COLO668 (cell line): ENCODE measurements at regions not wholly inside any gene's neighbourhood (a gene's known extent, or its start where the extent isn't known, plus 50 kb on each side); places are given as distances from the start of the nearest gene placed in this dataset.
A peak's percentile ranks its signal among the peaks of the same experiment; 100 is the strongest.

Experiments used
- DNase-seq: peaks from one replicate; lab custom pipeline; 2025; ENCODE audit not compliant: unreplicated experiment; lab: John Stamatoyannopoulos, UW

GRCh38 chr4:14653338-14653737, 348.9 kb upstream of the CPEB2 start:
- DNase-seq, result no peak

DNA sequence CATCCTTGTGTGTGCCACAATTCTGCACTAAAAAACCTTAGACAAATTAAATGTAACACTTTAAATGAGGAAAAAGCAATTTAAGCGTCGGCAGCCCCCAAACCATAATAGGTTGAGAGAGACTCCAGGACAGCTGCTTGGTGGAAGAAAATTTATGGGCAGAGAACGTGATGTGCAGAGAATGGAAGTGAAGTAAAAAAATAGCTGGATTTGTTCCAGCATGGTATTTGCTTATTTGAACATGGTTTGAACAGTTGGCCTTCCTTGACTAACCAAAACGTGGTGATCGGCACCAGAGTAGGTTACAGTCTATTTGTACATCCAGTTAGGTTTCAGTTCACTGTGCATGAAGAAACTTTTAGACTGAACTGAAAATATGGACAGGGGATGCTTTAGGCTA, 343.0 kb upstream of the CPEB2 start:
- no peak for DNase-seq

DNA sequence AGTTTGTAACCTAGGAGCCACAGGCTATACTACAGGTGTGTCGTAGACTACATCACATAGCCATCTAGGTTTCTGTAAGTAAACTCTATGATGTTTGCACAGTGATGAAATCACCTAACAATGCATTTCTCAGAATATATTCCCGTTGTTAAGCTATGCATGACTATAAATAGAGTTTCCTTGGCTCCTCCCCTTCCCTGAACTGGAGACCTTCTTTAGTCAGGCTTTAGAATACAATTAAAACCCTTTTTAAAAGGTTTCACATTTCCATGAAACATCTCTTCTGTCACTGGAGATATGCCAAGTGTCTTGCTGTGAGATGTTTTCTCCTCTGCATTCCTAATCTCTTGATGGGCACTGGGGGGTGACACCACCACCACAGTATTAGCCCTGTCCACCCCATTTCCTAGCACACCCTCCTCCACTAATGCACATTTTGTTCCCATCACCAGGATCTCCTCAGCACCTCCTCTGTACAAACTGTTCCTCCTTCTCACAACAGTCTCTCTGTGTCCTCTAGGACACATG, 334.6 kb upstream of the CPEB2 start:
- no peak for DNase-seq

DNA sequence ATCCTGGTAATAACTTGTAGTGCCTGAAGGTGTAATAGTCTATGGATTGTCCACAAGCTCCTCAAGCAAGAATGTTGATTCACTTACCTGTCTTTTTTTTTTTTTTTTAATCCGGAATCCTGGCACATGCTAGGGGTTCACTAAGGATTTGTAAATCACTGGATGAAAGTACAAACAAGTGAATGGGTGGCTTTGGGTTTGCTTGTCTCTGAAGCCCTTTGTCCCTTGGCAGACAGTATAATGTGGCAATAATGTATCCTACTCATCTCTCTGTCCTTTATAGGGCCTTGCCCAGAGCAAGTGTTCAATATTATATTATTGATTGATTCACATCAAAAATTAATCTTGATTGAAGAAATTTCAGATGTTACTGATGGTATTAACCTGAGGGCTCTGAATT, 334.0 kb upstream of the CPEB2 start:
- DNase-seq, result no peak

DNA sequence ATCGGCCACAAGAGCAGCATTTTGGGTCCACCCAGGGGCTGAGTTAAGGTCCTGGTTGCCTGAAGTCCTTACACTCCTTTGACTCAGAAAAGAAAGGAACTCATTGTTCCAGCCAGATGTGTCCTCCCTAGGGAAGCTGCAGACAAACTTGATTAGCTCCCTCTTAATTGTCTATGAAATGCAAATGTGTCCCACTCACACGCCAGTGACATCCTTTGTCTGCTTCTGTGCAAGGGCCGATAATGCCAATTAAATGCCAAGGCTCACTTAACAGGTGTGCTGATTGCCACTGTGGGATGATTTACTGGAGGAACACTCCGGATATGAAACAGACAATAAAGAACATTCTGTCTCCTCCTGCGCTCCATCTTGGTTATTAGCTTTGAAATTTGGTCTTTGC, 332.9 kb upstream of the CPEB2 start:
- DNase-seq, result no peak

DNA sequence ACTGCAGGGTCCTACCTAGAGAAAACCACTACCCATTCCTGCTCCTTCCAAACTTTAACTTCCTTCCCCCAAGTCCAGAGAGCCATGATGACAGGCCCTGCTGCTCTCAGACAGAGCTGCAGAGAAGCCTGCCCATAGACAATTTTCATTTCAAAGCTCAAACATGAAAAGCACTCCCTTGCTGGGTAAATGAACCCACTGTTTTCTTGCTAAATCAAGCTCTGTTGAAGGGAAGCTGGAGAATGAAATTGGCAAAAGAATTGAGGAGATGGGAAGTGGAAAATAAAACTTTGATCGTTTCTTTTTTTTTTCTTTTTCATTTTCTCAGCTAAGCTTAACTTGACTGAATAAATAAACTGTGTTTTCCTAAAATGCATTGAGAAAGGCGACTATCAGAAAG, 331.1 kb upstream of the CPEB2 start:
- no peak for DNase-seq

DNA sequence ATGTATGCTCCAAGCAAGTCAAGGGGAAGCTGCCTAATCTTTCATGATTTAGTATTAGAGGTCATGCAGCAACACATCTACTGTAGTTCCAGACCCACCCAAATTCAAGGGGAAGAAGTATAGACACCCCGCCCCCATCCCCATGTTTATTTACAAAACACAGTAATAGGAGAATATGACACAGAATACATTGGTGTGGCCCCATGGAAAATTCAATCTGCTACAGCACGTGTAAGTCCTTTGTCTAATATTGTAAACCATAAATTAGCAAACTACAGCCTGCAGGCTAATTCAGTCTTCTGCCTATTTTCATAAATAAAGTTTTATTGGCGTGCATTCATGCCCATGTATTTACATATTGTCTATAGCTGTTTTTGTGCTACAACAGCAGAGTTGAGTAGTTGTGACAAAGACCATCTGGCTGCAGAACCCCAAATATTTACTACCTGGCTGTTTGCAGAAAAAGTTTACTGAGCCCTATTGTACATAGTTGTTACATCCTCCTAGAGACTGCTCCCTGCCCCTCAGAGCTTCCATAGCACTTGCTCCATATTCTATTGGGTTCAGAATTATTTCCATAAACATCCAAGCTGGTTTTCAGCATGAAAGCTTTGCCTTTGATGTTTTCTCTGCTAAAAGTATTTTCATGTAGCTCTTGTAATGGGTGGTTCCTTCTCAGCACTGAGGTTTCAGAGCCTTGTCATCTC, 326.8 kb upstream of the CPEB2 start:
- DNase-seq, result no peak

GRCh38 chr4:14679906-14680305, 322.4 kb upstream of the CPEB2 start:
- DNase-seq, result no peak

GRCh38 chr4:14681330-14681729, 321.0 kb upstream of the CPEB2 start:
- no peak for DNase-seq

- DNase-seq, result no peak
These were observed 308.6 kb upstream of the CPEB2 start for GRCh38 chr4:14693728-14694127.

- no peak for DNase-seq
These were observed 307.0 kb upstream of the CPEB2 start for GRCh38 chr4:14695095-14695845.

GRCh38 chr4:14700083-14700482, 302.2 kb upstream of the CPEB2 start:
- no peak for DNase-seq

GRCh38 chr4:14700544-14700943, 301.7 kb upstream of the CPEB2 start:
- DNase-seq, result no peak

- no peak for DNase-seq
These were observed 300.9 kb upstream of the CPEB2 start for GRCh38 chr4:14701389-14701788.

DNA sequence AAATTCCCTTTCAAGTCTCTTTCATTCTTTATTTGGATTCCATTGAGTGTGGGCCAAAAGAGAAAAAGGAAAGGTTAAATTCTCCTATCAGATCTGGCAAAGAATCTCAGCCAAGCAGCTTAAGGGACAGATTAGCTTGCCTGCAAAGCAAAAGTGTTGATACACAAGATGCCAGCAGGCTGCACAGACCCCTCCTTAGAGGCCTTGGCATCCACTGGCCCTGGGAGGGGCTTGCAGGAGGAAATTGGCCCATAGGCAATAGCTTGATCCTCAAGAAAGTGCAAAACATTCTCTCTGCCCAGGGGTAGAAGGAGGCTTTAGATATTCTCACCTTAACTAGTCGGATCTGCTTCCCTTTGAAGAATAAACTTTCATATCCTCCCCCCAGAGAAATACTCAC, 300.4 kb upstream of the CPEB2 start:
- DNase-seq, result no peak

- no peak for DNase-seq
These were observed 293.7 kb upstream of the CPEB2 start for GRCh38 chr4:14708574-14708973.

- DNase-seq, result no peak
These were observed 291.0 kb upstream of the CPEB2 start for GRCh38 chr4:14711259-14711658.

GRCh38 chr4:14716691-14717090, 285.6 kb upstream of the CPEB2 start:
- DNase-seq, result peak; percentile 5

DNA sequence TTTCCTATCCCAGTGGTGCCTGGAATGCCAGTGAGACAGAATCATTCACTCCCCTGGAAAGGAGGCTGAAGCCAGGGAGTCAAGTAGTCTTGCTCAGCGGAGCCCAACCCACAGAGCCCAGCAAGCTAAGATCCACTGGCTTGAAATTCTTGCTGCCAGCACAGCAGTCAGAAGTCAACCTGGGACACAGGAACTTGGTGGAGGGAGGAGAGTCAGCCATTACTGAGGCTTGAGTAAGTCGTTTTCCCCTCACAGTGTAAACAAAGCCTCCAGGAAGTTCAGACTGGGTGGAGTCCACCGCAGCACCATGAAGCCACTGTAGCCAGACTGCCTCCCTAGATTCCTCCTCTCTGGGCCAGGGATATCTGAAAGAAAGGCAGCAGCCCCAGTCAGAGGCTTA, 283.2 kb upstream of the CPEB2 start:
- DNase-seq, result peak; percentile 11

DNA sequence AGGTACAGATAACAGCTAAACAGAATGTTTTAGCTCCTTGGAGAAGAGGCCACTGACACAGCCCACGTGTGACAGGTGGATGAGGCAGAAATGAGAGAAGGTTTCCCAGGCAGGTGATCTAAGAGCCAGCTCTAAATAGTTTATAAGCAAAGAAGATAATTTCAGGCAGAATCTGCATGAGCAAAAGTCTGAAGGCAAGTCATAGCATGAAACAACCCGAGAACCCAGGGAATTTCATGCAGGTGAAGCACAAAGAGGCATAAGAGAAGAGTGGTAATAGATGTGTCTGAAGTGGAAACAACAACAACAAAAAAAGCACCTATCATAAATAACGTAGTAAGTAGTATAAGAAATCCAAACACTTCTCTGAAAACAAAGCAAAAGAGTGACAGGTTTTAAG, 275.8 kb upstream of the CPEB2 start:
- DNase-seq, result peak; percentile 29

DNA sequence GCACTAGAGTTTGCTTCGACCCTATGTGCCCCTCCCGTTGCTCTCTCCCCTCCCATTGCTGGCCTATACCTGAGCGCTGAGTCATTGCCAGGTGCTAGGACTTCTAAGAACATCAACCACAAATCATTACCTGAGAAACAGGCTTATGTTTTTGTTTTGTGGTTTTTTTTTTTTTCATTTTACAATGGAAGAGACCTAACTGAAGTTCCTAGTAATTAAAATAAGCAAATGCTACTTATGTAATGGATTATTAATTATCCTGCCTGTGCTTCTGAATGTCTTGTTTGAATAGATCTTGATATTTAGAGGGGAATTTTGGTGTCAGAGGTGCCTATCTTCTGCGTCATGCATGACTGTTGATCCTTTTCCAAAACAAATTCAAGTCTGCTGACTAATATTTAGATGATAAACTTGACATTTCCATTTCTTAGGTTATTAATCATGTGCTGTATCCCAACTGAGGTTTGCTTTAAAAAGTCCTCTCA, 275.4 kb upstream of the CPEB2 start:
- DNase-seq, result peak; percentile 78

DNA sequence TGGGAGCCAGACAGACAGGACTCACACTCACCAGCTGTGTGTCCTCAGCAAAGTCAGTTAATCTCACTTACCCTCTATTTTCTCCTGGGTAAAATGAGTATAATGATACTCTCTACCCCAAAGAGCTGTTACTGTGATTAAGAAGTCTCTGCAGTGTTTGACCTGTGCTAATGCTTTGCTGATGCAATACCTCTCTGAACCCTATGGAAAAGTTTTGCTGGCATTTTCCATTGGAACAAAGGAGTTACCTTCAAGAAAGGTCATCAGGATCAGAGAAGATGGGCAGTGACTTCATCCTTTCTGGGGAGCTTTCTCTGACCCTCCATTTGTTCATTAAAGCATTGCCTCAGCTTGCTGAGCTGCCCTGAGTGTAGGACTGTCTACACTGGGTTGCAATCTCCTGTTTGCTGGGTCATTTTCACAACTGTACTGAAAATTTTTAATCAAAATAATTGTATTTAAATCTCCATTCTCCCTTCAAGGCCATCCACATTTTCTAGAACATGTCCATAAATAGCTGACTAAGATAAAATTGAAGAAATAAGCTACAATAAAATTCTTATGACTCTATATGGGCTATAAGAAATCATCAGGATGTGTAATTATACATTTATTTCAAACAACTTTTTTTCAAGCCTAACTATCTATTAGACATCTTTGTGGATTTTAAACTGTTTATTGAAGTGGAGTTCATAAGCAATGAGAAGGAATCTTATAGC, 272.8 kb upstream of the CPEB2 start:
- DNase-seq, result no peak
